Activated T-helper 2 cell treated with anti-CD3 and anti-CD28 coated beads, Interferon-gamma antibody, Interleukin-2, Interleukin-4, amounts not matched to agents 10 μg/mL and 5 μg/mL and 100 μg/mL, durations not matched to agents 14 hours and 24 hours and 36 hours (primary cell): ENCODE measurements at regions not wholly inside any gene's neighbourhood (a gene's known extent, or its start where the extent isn't known, plus 50 kb on each side); places are given as distances from the start of the nearest gene placed in this dataset.
A peak's percentile ranks its signal among the peaks of the same experiment; 100 is the strongest.
"Not testable (repeated sequence)": the region's sequence is repeated elsewhere in the genome, so short reads cannot be mapped to it uniquely, and the experiment has no call there.

Source experiments
- DNase-seq: peaks from one replicate; pipeline ENCODE4 v3.0.0; 2021; ENCODE audit warnings: low spot score
- H3K27ac Mint-ChIP-seq: one replicate; pipeline ENCODE4 v1.8.0; 2021; ENCODE audit warnings: mixed read lengths
- H3K27me3 Mint-ChIP-seq: one replicate; pipeline ENCODE4 v1.8.0; 2021; ENCODE audit warnings: low read depth, mixed read lengths
- H3K36me3 Mint-ChIP-seq: one replicate; pipeline ENCODE4 v1.8.0; 2021; ENCODE audit warnings: low read depth, mixed read lengths
- H3K4me1 Mint-ChIP-seq: one replicate; pipeline ENCODE4 v1.8.0; 2021; ENCODE audit warnings: low read depth, mixed read lengths
- H3K4me3 Mint-ChIP-seq: one replicate; pipeline ENCODE4 v1.8.0; 2021; ENCODE audit warnings: low read depth, mild to moderate bottlenecking, moderate library complexity, mixed read lengths
- H3K9me3 Mint-ChIP-seq: one replicate; pipeline ENCODE4 v1.8.0; 2021; ENCODE audit warnings: mixed read lengths
- intact Hi-C: fragments of 100-400 bp; cut with micrococcal nuclease; formaldehyde crosslinking; loops from one replicate; pipeline ENCODE4 v1.15.1; 2023

DNA sequence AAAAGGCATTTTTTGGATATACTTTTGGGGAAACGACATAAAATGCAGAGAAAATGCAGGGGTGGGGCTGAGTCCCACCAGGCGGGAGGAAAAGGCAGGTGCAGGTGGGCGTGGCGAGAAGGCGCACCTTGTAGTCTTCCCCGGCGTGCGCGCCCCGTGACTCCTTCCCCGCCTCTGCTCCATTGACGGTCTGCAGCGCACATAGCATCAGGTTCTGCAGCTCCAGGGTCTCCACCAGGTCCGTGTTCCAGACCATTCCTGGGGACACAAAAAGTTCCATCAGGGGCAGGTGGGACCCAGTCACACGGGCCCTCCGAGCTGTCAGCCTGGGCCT, 59.0 kb upstream of the TNK2 start:
- H3K27me3 Mint-ChIP-seq, H3K9me3 Mint-ChIP-seq, H3K4me1 Mint-ChIP-seq, H3K27ac Mint-ChIP-seq, H3K4me3 Mint-ChIP-seq, intact Hi-C loops, DNase-seq: not testable (repeated sequence)
- peaks cover 48% of the 10 kb centered on the region for H3K36me3 Mint-ChIP-seq

- H3K4me3 Mint-ChIP-seq, H3K27me3 Mint-ChIP-seq, H3K4me1 Mint-ChIP-seq, H3K27ac Mint-ChIP-seq, DNase-seq, intact Hi-C loops, H3K9me3 Mint-ChIP-seq: not testable (repeated sequence)
- H3K36me3 Mint-ChIP-seq, result peaks cover 54% of the 10 kb centered on the region
These were observed 58.4 kb upstream of the TNK2 start for GRCh38 chr3:195966563-195967386.

DNA sequence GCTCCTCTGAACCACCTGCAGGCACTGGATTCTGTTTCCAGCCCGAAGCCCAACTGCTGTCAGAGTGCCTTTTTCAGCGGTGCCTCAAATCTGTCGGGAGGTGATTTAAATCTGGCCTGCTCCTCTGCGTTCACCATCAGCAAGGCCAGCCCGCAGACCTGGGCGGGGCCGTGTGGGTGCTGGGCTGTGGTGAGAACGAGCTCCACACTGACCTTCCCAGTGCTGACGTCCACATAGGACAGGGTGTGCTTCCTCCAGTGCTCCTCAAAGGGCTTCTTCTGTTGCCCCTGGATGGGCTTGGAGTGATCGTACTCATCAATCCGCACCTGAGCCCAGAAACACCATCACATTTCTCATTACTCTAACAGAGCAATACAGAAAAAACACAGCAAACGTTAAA, 56.9 kb upstream of the TNK2 start:
- H3K9me3 Mint-ChIP-seq, intact Hi-C loops, H3K4me1 Mint-ChIP-seq, H3K27me3 Mint-ChIP-seq, H3K4me3 Mint-ChIP-seq, DNase-seq: not testable (repeated sequence)
- Mint-ChIP-seq H3K27ac (peak overlapping the region; percentile 53), H3K36me3 (peaks cover 57% of the 10 kb centered on the region)

DNA sequence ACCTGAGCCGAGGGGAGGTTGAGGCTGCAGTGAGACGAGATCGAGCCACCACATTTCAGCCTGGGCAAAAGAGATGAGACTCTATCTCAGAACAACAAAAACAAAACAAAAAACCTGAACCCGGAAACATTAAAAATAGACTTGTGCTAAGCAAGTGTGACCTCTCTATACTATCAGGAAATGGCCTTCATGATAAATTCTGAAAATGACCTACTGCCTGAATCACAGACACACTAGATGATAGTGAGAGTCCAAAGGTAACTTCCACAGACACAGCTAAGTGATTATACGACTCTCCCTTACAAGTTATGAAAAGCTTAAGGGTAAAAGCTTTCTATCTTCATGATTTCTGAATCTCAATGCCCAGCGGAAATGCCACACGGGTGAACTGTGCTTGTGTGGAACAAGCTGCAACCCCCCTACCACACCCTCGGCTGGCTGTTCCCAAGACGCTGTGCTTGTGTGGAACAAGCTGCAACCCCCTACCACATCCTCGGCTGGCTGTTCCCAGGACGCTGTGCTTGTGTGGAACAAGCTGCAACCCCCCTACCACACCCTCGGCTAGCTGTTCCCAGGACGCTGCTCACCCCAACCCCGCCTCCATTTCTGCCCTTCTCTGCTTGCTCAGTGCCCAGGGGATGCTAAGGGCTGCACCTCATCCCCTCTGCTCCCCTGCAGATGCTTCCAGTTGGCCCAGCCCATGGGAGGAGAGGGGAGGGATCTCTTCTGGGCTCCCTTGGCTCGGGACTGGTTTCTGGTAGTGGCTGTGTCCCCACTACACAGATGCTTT, 56.2 kb upstream of the TNK2 start:
- intact Hi-C loops, H3K4me3 Mint-ChIP-seq: not testable (repeated sequence)

GRCh38 chr3:195962222-195962621, 53.9 kb upstream of the TNK2 start:
- DNase-seq, H3K27me3 Mint-ChIP-seq, H3K27ac Mint-ChIP-seq, H3K4me3 Mint-ChIP-seq, H3K9me3 Mint-ChIP-seq, intact Hi-C loops: not testable (repeated sequence)
- Mint-ChIP-seq H3K36me3 (peaks cover 60% of the 10 kb centered on the region), H3K4me1 (peaks cover 21% of the 10 kb centered on the region)

More for the DNA sequence above, 56.2 kb upstream of the TNK2 start:
- peaks cover 54% of the 10 kb centered on the region for H3K36me3 Mint-ChIP-seq
- not testable (repeated sequence) for H3K27me3 Mint-ChIP-seq, DNase-seq, H3K27ac Mint-ChIP-seq, H3K9me3 Mint-ChIP-seq
- H3K4me1 Mint-ChIP-seq, result peaks cover 11% of the 10 kb centered on the region

DNA sequence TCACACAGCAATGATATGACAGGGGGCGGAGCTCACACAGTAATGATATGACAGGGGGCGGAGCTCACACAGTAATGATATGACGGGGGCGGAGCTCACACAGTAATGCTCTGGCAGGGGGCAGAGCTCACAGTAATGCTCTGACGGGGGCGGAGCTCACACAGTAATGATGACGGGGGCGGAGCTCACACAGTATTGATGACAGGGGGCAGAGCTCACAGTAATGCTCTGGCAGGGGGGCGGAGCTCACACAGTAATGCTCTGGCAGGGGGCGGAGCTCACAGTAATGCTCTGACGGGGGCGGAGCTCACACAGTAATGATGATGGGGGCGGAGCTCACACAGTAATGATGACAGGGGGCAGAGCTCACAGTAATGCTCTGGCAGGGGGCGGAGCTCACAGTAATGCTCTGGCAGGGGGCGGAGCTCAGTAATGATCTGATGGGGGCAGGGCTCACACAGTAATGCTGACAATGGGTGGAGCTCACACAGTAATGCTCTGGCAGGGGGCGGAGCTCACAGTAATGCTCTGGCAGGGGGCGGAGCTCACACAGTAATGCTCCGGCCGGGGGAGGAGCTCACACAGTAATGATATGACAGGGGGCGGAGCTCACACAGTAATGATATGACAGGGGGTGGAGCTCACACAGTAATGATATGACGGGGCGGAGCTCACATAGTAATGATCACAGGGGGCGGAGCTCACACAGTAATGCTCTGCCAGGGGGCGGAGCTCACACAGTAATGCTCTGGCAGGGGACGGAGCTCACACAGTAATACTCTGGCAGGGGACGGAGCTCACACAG, 52.8 kb upstream of the TNK2 start:
- Mint-ChIP-seq H3K27ac (peak overlapping the region; percentile 75), H3K4me1 (peaks cover 29% of the 10 kb centered on the region)
- intact Hi-C loops, result not testable (repeated sequence)

DNA sequence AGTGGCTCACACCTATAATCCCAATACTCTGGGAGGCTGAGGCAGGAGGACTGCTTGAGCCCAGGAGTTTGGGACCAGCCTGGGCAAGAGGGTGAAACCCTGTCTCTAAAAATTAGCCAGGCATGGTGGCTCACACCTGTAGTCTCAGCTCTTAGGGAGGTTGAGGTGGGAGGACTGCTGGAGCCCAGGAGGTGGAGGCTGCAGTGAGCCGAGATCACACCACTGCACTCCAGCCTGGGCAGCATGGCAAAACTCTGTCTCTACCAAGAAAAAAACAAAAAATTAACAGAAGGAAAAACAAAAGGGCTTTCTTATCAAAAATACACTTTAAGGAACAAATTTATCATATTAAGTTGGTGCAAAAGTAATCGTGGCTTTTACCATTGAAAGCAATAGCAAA, 51.8 kb upstream of the TNK2 start:
- intact Hi-C loops, DNase-seq: not testable (repeated sequence)

More for the DNA sequence above, 52.8 kb upstream of the TNK2 start:
- H3K9me3 Mint-ChIP-seq, H3K27me3 Mint-ChIP-seq, H3K4me3 Mint-ChIP-seq: not testable (repeated sequence)
- peak; percentile 41 for DNase-seq
- peaks cover 63% of the 10 kb centered on the region for H3K36me3 Mint-ChIP-seq

GRCh38 chr3:195959367-195960157, 51.2 kb upstream of the TNK2 start:
- Mint-ChIP-seq H3K4me1 (peaks cover 35% of the 10 kb centered on the region), H3K27ac (peak overlapping the region; percentile 88), H3K36me3 (peaks cover 57% of the 10 kb centered on the region)
- H3K9me3 Mint-ChIP-seq, H3K4me3 Mint-ChIP-seq, H3K27me3 Mint-ChIP-seq, DNase-seq, intact Hi-C loops: not testable (repeated sequence)

More for the DNA sequence above, 51.8 kb upstream of the TNK2 start:
- Mint-ChIP-seq H3K27ac (peak overlapping the region; percentile 65), H3K4me1 (peaks cover 35% of the 10 kb centered on the region), H3K36me3 (peaks cover 63% of the 10 kb centered on the region)
- H3K27me3 Mint-ChIP-seq, H3K4me3 Mint-ChIP-seq, H3K9me3 Mint-ChIP-seq: not testable (repeated sequence)

DNA sequence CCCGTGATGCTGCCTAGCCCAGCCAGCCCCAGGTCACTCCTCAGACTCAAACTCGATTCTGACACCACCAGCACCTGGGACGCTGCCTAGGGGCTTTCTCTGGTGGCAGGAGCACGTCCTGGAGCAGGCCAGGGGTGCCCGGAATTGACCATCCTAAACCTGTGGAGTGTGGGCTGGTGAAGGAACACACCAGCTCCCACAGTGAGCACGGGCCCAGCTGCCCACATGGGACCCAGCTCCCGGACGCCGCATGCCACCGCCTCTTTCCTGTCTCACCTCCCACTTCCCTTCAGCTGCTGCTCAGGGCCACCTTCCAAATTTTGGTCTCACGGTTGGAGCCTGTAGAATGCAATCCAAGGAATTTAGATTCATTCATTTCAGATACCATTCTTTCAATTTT, 50.4 kb upstream of the TNK2 start:
- H3K9me3 Mint-ChIP-seq, H3K4me3 Mint-ChIP-seq, DNase-seq, intact Hi-C loops, H3K27me3 Mint-ChIP-seq: not testable (repeated sequence)
- Mint-ChIP-seq H3K27ac (peak overlapping the region; percentile 88), H3K36me3 (peaks cover 53% of the 10 kb centered on the region), H3K4me1 (peaks cover 35% of the 10 kb centered on the region)
